IPS DF 4.7 (cell line): ENCODE measurements at regions not wholly inside any gene's neighbourhood (a gene's known extent, or its start where the extent isn't known, plus 50 kb on each side); places are given as distances from the start of the nearest gene placed in this dataset.
"Not testable (repeated sequence)": the region's sequence is repeated elsewhere in the genome, so short reads cannot be mapped to it uniquely, and the experiment has no call there.

ENCODE experiments used
- DNase-seq: peaks from one replicate; pipeline ENCODE4 v3.0.0-alpha.2; 2013; ENCODE audit warnings: low spot score; ENCODE audit errors: extremely low read depth

- no peak for DNase-seq
Observed at GRCh38 chr4:180341926-180342325, 1901.3 kb upstream of the TENM3 start.

- no peak for DNase-seq
Observed at GRCh38 chr4:180350901-180351300, 1892.3 kb upstream of the TENM3 start.

DNA sequence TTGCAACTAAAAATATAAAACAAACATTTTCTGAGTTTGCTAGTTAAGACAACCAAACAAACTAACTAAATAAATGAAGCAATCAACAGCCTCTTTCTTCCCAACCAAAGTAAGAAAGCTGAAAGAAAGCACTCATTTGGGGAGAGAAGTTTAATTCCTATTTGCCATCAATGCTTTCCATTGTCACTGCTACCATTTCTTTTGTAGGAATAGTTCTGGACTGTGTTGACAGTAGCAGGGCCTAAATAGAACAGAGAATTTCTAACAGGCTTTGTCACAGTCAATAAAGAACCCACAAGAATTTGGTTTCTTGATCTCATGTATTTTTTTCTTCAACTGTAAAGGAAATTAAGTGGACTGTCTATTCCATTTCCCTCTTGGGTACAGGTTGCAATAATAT, 1886.4 kb upstream of the TENM3 start:
- DNase-seq = no peak

- DNase-seq = not testable (repeated sequence)
Observed at GRCh38 chr4:180360113-180360512, 1883.1 kb upstream of the TENM3 start.

- no peak for DNase-seq
Observed at GRCh38 chr4:180363815-180364214, 1879.4 kb upstream of the TENM3 start.

- no peak for DNase-seq
Observed at GRCh38 chr4:180372691-180373090, 1870.5 kb upstream of the TENM3 start.

DNA sequence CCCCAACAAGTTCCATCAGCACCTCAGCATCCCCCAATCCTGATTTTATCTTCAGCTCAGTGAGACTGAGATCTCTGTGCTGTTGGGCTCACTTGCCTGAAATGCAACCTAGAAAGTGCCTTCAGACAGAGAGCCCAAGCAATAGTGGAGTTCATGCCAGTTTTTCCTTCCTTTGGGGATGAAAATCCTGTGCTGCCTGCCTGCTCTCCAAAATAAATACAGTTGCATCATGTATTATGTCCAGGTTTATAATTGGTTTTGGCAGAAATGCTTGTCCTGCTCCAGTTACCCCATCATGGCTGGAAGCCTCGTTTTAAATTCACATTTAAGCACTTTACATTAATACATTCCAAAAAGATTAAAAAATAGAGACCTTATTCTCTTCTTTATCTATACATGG, 1865.5 kb upstream of the TENM3 start:
- no peak for DNase-seq

GRCh38 chr4:180380733-180381132, 1862.5 kb upstream of the TENM3 start:
- no peak for DNase-seq

DNA sequence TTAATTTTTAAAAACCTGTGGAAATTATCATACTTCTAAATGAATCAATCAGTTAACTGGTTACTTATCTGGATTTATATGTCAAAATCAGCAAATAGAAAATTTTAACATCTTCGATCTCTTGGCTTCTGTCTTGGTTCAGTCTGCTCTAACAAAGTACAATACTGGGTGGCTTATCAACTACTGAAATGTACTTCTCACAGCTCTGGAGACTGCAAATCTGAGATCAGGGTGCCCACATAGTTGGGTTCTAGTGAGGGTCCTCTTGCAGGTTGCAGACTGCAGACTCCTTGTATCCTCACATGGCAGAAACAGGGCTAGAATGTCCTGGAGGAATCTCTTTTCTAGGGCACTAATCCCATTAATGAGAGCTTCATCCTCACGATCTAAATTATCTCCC, 1851.6 kb upstream of the TENM3 start:
- no peak for DNase-seq

DNA sequence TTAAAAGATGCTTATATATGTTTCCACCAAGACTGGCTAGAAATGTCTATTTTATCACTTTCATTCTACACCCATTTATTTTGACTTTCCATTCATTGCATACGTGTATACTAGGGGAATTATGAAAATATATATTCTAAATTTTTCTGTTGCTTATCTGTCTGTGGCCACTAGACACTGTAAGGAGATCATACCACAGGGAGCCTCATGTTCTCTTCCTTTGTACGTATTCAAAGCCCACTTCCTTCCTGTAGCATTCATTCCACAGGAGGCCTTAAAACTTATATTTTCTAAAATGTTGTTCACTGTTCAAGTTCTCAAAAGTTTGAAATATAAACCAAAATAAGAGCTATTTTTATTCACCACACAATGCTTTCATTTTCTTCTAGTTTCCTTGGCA, 1848.9 kb upstream of the TENM3 start:
- no peak for DNase-seq

DNA sequence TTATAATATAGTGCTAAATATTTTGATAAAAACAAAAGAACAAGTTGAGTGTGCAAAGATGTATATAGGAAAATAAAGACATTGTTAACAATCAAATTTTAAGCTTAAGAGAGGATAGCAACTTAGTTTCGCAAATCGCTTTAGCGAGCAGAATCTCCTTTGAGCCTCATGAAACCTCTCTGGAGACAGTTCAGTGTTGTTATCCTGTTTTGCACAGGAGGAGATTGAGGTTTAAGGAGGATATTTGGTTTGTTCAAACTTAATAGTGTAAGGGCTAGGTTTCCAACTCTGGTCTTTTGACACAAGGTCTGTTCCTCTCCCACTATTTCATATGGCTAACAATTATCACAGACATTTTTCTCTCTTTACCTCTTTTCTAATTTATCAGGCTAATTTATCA, 1848.5 kb upstream of the TENM3 start:
- DNase-seq = no peak

DNA sequence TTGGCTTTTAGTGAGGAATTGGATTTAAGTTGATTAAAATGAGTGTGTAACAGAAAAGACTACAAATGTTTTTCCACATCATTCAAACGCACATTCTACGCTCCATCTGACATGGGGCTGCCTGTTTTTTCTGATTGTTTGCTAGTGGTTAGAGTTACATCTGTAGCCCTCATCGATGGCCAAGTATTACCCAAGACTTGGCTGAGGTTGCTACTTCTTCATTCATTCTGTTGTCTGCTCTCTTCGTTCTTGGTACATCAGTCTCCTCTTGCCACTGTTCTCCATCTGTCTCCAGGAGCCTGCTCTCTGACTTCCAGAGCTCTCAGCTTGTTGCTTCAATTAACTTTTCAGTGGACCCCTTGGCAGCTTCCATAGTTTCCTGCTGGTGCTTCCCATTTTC, 1844.6 kb upstream of the TENM3 start:
- DNase-seq = no peak

- DNase-seq = no peak
Observed at GRCh38 chr4:180407275-180407885, 1835.8 kb upstream of the TENM3 start.

DNA sequence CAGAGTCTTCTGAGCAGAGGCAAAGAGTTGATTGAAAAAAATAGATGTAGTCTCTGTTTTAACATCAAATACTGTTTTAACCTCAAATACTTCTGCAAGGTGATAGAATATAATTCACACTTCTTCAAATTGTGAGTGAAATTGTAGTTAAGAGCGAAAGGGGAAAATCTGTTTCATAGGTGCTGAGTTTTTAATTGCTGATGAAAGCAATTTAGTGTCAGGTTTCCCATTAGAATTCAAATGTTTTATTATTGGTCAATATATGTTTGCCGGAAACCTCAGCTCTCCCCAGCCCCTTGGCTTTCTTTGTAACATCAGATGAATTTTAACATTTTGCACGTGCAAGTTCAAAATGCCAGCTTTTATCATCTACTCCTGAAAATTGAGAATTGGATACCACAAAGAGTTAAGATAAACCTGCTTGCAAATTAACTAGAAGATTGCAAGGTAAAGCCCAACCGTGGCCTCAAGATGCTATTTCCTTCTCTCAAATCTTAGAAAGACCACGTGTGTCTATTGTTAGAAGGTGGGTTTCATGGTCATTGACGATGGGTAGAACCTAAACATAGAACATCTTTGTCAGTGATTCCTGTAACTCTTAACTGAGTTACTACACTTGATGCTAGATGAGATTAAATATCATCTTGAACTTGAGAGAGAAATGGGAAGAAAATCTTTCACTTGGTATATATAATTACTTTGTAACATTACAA, 1824.2 kb upstream of the TENM3 start:
- no peak for DNase-seq

DNA sequence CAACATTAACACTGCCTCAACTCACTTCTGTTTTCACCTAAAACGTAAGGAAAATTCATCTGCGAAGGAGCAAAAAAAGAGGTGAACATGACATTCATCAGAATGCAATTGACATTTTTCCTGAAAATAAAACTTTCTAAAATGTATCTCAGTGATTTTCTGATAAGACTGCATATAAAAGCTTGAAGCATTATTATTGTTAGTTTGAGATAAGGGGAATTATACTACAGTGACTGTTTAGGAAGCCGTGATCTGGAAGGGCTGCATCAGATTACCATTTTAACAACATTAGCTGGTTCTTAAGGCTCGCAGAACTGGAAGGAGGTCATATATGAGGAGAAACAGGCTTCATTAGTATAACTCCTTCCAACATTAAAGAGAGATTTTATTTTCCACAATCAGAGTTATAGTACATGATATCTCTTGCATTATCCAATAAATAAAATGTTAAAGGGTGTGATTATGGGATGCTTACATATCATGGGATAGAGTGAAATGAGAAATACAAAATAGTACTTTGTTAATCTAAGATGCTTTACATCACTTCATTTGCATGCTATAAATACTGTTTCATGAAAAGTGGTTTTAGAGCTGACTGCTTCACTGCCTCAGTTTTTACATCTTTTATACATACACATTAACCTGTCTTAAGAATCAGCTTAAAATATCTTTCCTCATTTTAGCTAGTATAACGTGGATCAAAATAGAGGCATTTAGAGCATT, 1820.1 kb upstream of the TENM3 start:
- no peak for DNase-seq

DNA sequence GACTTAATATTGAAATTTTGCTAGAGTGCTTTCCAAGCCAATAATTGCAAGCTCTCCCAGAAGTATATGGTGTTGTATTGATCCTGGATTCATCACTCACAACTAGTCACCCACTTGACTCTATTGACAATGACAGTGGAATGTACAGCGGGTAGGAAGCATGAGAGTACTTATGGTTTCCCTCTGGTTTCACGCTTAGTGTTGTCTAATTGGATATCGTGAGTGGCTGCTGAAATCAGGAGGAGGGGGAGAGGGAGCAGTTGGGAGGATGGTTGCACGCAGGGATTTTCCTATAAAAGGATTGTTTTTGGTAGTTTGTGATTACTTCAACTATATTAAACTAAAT, 1819.5 kb upstream of the TENM3 start:
- DNase-seq = no peak

DNA sequence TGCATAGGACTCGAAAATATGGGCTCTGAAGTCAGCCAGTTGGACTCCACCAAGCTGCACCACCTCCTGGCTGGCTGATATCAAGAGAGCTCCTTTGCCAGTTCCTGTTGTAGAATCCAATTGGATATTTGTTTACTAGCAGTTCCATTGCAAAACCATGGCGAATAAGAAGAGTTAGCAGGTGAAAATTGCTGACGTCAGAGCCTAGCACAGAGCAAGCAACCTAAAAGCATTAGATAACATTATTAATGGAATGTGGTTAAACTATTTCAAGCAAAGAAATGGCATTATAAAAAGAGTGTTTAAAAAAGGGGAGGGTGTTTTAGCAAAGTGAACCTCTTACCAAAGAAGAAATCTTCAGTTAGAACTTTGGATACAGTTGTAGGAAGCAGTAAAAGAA, 1816.3 kb upstream of the TENM3 start:
- no peak for DNase-seq

DNA sequence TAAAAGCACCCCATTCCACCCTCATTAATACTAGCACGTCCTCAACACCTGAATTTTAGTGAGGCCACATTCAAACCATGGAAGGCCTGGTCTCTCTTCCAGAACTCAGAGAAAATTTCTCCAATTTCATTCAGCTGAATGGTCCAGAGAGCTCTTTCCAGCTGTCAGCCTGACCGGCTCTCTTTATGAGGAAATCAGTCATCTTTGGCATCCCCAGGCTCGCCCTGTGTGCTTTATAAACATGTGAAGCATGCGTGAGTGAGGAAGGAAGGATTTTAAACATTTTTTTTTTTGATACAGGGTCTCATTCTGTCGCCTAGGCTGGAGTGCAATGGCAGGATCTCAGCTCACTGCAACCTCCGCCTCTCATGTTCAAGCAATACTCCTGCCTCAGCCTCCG, 1812.9 kb upstream of the TENM3 start:
- no peak for DNase-seq

DNA sequence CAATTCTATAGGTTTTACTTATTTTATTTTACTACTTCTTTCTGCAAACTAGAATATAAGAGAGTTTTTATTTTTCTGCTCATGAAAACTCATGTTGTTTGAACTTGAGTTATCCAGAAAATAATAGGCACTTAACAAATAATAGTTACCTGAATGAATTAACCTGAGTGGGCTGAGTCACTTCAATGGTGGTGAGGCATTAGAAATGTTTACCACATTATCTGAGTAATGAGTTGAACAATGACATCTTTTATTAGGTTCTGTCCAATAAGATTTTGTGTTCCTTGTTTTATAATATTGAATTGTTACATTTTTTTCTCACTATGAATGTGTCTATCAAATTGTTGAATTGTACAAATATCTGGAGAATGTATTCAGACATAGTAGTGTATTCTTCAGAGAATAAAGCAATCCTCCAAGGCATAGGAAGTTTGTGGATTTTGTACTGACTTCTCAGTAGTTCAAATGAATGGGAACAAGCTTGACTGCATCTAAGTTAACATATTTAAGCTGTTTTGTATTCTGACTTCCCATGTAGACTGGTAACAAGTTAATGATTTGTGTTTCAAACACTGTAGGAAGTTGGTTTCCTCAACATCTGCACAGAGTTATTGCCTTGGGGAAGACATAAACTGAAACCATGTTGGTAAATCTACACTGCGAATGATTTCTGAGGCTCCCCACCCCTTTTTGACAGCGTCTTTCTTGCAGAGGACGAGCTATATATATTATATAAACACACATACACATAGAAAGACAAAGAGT, 1808.9 kb upstream of the TENM3 start:
- no peak for DNase-seq

GRCh38 chr4:180436361-180436760, 1806.8 kb upstream of the TENM3 start:
- DNase-seq = no peak

- no peak for DNase-seq
Observed at GRCh38 chr4:180437601-180438000, 1805.6 kb upstream of the TENM3 start.

DNA sequence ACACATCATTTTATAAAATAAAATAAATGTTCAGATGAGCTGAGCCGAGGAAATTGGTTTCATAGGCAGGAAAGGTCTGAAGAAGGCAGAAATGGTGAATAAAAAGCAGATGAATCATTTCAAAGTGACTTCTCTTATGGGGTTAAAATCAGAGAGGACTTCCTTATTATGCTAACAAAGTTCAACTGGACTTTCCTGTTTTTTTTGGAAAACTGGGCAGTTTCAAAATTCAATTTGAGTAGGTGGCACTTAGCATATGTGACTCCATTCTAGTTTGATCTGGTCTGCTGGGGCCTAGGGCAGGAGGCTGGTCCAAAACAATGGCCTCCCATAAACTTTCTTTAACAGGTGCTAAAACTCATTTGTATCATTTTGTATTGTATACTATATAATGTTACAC, 1794.9 kb upstream of the TENM3 start:
- no peak for DNase-seq
